NCI-H1048 (cell line): ENCODE measurements at regions not wholly inside any gene's neighbourhood (a gene's known extent, or its start where the extent isn't known, plus 50 kb on each side); places are given as distances from the start of the nearest gene placed in this dataset.
"Not testable (repeated sequence)": the region's sequence is repeated elsewhere in the genome, so short reads cannot be mapped to it uniquely, and the experiment has no call there.

ENCODE experiments used
- DNase-seq: peaks from one replicate; lab custom pipeline; 2025; lab: John Stamatoyannopoulos, UW

- not testable (repeated sequence) for DNase-seq
Observed at GRCh38 chr5:43818394-43818793, 215.4 kb downstream of the NNT start.

- no peak for DNase-seq
Observed at GRCh38 chr5:43815497-43815896, 212.5 kb downstream of the NNT start.

- no peak for DNase-seq
Observed at GRCh38 chr5:43804723-43805122, 201.7 kb downstream of the NNT start.

GRCh38 chr5:43804041-43804440 is 201.1 kb downstream of the NNT start:
- DNase-seq, result no peak

GRCh38 chr5:43802651-43803050 is 199.7 kb downstream of the NNT start:
- no peak for DNase-seq

- DNase-seq, result no peak
Observed at GRCh38 chr5:43802119-43802518, 199.1 kb downstream of the NNT start.

- no peak for DNase-seq
Observed at GRCh38 chr5:43798740-43799139, 195.8 kb downstream of the NNT start.

- not testable (repeated sequence) for DNase-seq
Observed at GRCh38 chr5:43791880-43792279, 188.9 kb downstream of the NNT start.

GRCh38 chr5:43785198-43785597 is 182.2 kb downstream of the NNT start:
- no peak for DNase-seq

GRCh38 chr5:43780586-43780985 is 177.6 kb downstream of the NNT start:
- DNase-seq, result no peak

GRCh38 chr5:43774881-43775399 is 172.0 kb downstream of the NNT start:
- no peak for DNase-seq

GRCh38 chr5:43773478-43773844 is 170.5 kb downstream of the NNT start:
- DNase-seq, result no peak

- no peak for DNase-seq
Observed at GRCh38 chr5:43772764-43773477, 169.9 kb downstream of the NNT start.

- DNase-seq, result no peak
Observed at GRCh38 chr5:43772458-43772763, 169.4 kb downstream of the NNT start.

- no peak for DNase-seq
Observed at GRCh38 chr5:43771611-43772031, 168.6 kb downstream of the NNT start.

GRCh38 chr5:43769571-43770355 is 166.8 kb downstream of the NNT start:
- DNase-seq, result no peak
